GM12878 (cell line): ENCODE measurements at regions not wholly inside any gene's neighbourhood (a gene's known extent, or its start where the extent isn't known, plus 50 kb on each side); places are given as distances from the start of the nearest gene placed in this dataset.

Experiments used
- ATAC-seq: fragments of 200-7000 bp; cut with Tn5 transposase; 3 replicates; pipeline ENCODE4 v1.9.1; 2020; ENCODE audit warnings: mild to moderate bottlenecking, moderate library complexity
- BruUV-seq: library from RNA; stranded (reverse); fragments of 400-500 nt; replicated peaks from 2 replicates; lab custom pipeline; 2021; lab: Mats Ljungman, UMichigan
- CTCF ChIA-PET: fragments of 300-600 bp; sonication (Branson Sonifier 250); formaldehyde crosslinking; extraction: SDS; loops from one replicate; lab custom pipeline; 2021; ENCODE audit warnings: inconsistent platforms; lab: Yijun Ruan, JAX
- POLR2A ChIA-PET: fragments of 350-600 bp; formaldehyde crosslinking; extraction: SDS; loops from one replicate; lab custom pipeline; 2021; ENCODE audit warnings: inconsistent platforms; lab: Charles Lee
- RAD21 ChIA-PET: fragments of 300-600 bp; sonication (Branson Sonifier 250); formaldehyde crosslinking; loops from one replicate; lab custom pipeline; 2023; ENCODE audit warnings: antibody characterized with exemption; ENCODE audit not compliant: unreplicated experiment; lab: Charles Lee
- SMC1A ChIA-PET: fragments of 300-600 bp; sonication (Branson Sonifier 250); formaldehyde crosslinking; loops from one replicate; lab custom pipeline; 2023; ENCODE audit not compliant: unreplicated experiment, uncharacterized antibody; lab: Charles Lee
- DNase-seq: peaks from one replicate; pipeline ENCODE4 v3.0.0-alpha.2; 2011; ENCODE audit warnings: low read depth, low spot score
- FAIRE-seq: peaks from 3 replicates; lab custom pipeline; 2011; peaks lifted over from hg19 to GRCh38; lab: Jason Lieb, UNC
- H2AFZ ChIP-seq: 2 replicates; pipeline ENCODE4 v1.6.0; 2011; ENCODE audit warnings: low read depth, low read length, control low read depth; ENCODE audit not compliant: control insufficient read depth
- H3K27ac ChIP-seq: 2 replicates; pipeline ENCODE4 v1.5.1; 2011; ENCODE audit warnings: control low read depth; ENCODE audit not compliant: control insufficient read depth, insufficient read depth
- H3K27me3 ChIP-seq, 2 experiments: replicated peaks in 1 of 2; 2 replicates each; pipeline versions ENCODE4 v1.6.0 to v1.6.1; 2011; ENCODE audit warnings: low read length in 1 of 2; ENCODE audit not compliant: control insufficient read depth in 2 of 2, insufficient read depth in 2 of 2
- H3K36me3 ChIP-seq, 2 experiments: 2 replicates each; pipeline ENCODE4 v1.5.1; 2011; ENCODE audit warnings: low read length in 1 of 2; ENCODE audit not compliant: control insufficient read depth in 2 of 2, insufficient read depth in 2 of 2
- H3K4me1 ChIP-seq: 2 replicates; pipeline ENCODE4 v1.6.1; 2011; ENCODE audit warnings: mild to moderate bottlenecking, low read length, moderate library complexity, mixed read lengths; ENCODE audit not compliant: control insufficient read depth, insufficient read depth
- H3K4me2 ChIP-seq: 2 replicates; pipeline ENCODE4 v1.6.0; 2011; ENCODE audit warnings: control low read depth; ENCODE audit not compliant: control insufficient read depth, insufficient read depth
- H3K4me3 ChIP-seq: fragments of 200-600 bp; sonication (generic); 2 replicates; pipeline ENCODE4 v1.5.1; 2016
- H3K79me2 ChIP-seq: 2 replicates; pipeline ENCODE4 v1.6.0; 2011; ENCODE audit warnings: low read length; ENCODE audit not compliant: control insufficient read depth, insufficient read depth
- H3K9ac ChIP-seq: 2 replicates; pipeline ENCODE4 v1.8.0; 2011; ENCODE audit warnings: low read length, control low read depth, mixed read lengths; ENCODE audit not compliant: control insufficient read depth, insufficient read depth
- H3K9me3 ChIP-seq: replicated peaks from 3 replicates; pipeline ENCODE4 v1.5.1; 2011; ENCODE audit warnings: mild to moderate bottlenecking, low read length; ENCODE audit not compliant: control insufficient read depth, insufficient read depth
- H4K20me1 ChIP-seq: 2 replicates; pipeline ENCODE4 v1.6.0; 2011; ENCODE audit not compliant: control insufficient read depth, insufficient read depth
- BACH1 ChIP-seq: fragments of 450-650 bp; IDR thresholded peaks from 2 replicates; pipeline ENCODE4 v1.6.1; 2017; ENCODE audit warnings: mild to moderate bottlenecking, borderline replicate concordance
- CBX5 ChIP-seq: sonication (generic); IDR thresholded peaks from 2 replicates; pipeline ENCODE4 v1.6.1; 2016; ENCODE audit warnings: low read depth, moderate library complexity, mild to moderate bottlenecking, inconsistent platforms
- CEBPB ChIP-seq, 2 experiments: fragments of 150-350 bp in 1 of 2; IDR thresholded peaks; 2 replicates each; pipeline ENCODE4 v1.6.1; 2012 to 2014; ENCODE audit warnings: low read depth in 2 of 2, low read length in 2 of 2, borderline replicate concordance in 1 of 2, inconsistent platforms in 1 of 2
- CEBPZ ChIP-seq: fragments of 150-350 bp; IDR thresholded peaks from 2 replicates; pipeline ENCODE4 v1.6.1; 2016; ENCODE audit warnings: low read depth, low read length
- GABPA ChIP-seq: IDR thresholded peaks from 2 replicates; pipeline ENCODE4 v1.6.1; 2014; ENCODE audit warnings: antibody characterized with exemption, low read depth, mild to moderate bottlenecking, inconsistent platforms
- JUND ChIP-seq: IDR thresholded peaks from 2 replicates; pipeline ENCODE4 v1.6.1; 2012; ENCODE audit warnings: low read depth, mild to moderate bottlenecking, low read length, improper control_type of control experiment, moderate library complexity
- MXI1 ChIP-seq: fragments of 150-350 bp; IDR thresholded peaks from 2 replicates; pipeline ENCODE4 v1.6.1; 2011; ENCODE audit warnings: low read depth, mild to moderate bottlenecking, inconsistent platforms, low read length, improper control_type of control experiment
- MYC ChIP-seq: IDR thresholded peaks from 2 replicates; pipeline ENCODE4 v1.6.1; 2011; ENCODE audit warnings: mild to moderate bottlenecking, low read length, moderate library complexity, inconsistent platforms; ENCODE audit not compliant: insufficient read depth, insufficient replicate concordance, insufficient read length, severe bottlenecking
- RCOR1 ChIP-seq: conservative IDR thresholded peaks from 2 replicates; pipeline ENCODE4 v1.6.1; 2012; ENCODE audit warnings: low read depth, low read length, improper control_type of control experiment
- RFX5 ChIP-seq: IDR thresholded peaks from 2 replicates; pipeline ENCODE4 v1.6.1; 2011; ENCODE audit warnings: low read depth, low read length, improper control_type of control experiment
- ZNF207 ChIP-seq: fragments of 450-650 bp; IDR thresholded peaks from 2 replicates; pipeline ENCODE4 v1.6.1; 2014; ENCODE audit warnings: antibody characterized with exemption, mild to moderate bottlenecking, borderline replicate concordance
- ZNF24 ChIP-seq: fragments of 450-650 bp; IDR thresholded peaks from 2 replicates; pipeline ENCODE4 v1.6.1; 2017; ENCODE audit warnings: antibody characterized with exemption, mild to moderate bottlenecking
- WGBS: methylation state at CpG from one replicate; pipeline ENCODE4 v1.1.6; 2016; ENCODE audit warnings: low lambda C conversion rate; ENCODE audit not compliant: insufficient replicate concordance, insufficient coverage; ENCODE audit errors: missing lambda C conversion rate; 5-methylcytosine and 5-hydroxymethylcytosine counted together
- in situ Hi-C: fragments of 300-500 bp; cut with MboI; formaldehyde crosslinking; loops from 9 replicates; pipeline ENCODE4 v1.14.3; 2018; ENCODE audit warnings: mixed read lengths
- intact Hi-C: fragments of 100-400 bp; cut with micrococcal nuclease; formaldehyde crosslinking; loops from one replicate; pipeline ENCODE4 v1.14.2; 2022; ENCODE audit not compliant: unreplicated experiment
- TF ChIP-seq, protein P1 (sequence below): fragments of 450-650 bp; IDR thresholded peaks from 2 replicates; pipeline ENCODE4 v1.6.1; 2017; ENCODE audit warnings: mild to moderate bottlenecking, moderate library complexity
- TF ChIP-seq, protein P2 (sequence below), 3 experiments: IDR thresholded peaks in 2 of 3; conservative IDR thresholded peaks in 1 of 3; 2 replicates each; pipeline ENCODE4 v1.5.1; 2011; ENCODE audit warnings: low read depth in 3 of 3, low read length in 3 of 3, mild to moderate bottlenecking in 3 of 3, control low read depth in 2 of 3, moderate library complexity in 2 of 3, inconsistent platforms in 1 of 3, mixed read lengths in 1 of 3; ENCODE audit not compliant: control insufficient read depth in 2 of 3, insufficient read depth in 1 of 3; ENCODE audit errors: extremely low read depth in 1 of 3

DNA sequence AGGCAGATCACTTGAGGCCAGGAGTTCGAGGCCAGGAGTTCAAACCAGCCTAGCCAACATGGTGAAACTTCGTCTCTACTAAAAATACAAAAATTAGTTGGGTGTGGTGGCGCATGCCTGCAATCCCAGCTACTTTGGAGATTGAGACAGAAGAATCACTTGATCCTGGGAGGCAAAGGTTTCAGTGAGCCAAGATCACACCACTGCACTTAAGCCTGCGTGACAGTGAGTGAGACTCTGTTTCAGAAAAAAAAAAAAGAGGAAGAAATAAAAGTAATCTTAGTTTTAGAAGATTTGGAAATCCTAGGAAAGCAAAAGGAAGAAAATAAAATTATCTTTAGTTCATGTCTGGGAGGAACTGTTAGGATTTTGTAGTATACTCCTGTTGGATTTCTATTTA is 77.2 kb downstream of the IL12A start (continued):
- TF ChIP-seq RCOR1 (no peak), MXI1 (no peak), JUND (no peak)
- TF ChIP-seq, protein P1, sequence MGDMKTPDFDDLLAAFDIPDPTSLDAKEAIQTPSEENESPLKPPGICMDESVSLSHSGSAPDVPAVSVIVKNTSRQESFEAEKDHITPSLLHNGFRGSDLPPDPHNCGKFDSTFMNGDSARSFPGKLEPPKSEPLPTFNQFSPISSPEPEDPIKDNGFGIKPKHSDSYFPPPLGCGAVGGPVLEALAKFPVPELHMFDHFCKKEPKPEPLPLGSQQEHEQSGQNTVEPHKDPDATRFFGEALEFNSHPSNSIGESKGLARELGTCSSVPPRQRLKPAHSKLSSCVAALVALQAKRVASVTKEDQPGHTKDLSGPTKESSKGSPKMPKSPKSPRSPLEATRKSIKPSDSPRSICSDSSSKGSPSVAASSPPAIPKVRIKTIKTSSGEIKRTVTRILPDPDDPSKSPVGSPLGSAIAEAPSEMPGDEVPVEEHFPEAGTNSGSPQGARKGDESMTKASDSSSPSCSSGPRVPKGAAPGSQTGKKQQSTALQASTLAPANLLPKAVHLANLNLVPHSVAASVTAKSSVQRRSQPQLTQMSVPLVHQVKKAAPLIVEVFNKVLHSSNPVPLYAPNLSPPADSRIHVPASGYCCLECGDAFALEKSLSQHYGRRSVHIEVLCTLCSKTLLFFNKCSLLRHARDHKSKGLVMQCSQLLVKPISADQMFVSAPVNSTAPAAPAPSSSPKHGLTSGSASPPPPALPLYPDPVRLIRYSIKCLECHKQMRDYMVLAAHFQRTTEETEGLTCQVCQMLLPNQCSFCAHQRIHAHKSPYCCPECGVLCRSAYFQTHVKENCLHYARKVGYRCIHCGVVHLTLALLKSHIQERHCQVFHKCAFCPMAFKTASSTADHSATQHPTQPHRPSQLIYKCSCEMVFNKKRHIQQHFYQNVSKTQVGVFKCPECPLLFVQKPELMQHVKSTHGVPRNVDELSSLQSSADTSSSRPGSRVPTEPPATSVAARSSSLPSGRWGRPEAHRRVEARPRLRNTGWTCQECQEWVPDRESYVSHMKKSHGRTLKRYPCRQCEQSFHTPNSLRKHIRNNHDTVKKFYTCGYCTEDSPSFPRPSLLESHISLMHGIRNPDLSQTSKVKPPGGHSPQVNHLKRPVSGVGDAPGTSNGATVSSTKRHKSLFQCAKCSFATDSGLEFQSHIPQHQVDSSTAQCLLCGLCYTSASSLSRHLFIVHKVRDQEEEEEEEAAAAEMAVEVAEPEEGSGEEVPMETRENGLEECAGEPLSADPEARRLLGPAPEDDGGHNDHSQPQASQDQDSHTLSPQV = no peak
- TF ChIP-seq, all 136 proteins: peak for 0

DNA sequence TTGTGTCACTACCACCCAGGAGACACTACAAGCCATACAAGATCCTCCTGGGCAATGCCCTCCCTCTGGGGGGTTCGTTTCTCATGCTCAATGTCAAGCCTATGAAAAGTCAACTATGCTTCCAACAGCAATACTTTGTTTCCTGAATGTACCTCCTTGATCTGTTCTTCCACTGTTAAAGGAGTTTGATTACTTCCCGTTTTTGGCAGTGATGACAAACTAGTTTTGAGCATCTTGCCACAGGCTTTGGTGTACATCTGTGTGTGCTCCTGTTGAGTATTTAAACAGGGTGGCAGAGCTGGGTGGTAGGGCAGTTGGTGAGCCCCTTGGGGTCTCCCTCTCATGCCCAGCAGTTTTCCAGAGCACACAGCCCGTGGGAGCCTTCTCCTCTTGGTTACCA is 81.4 kb downstream of the IL12A start:
- in situ Hi-C loops = no loop called here
- Histone ChIP-seq H3K36me3 (no peaks in the 10 kb centered on the region), H3K27me3 (no peaks in the 10 kb centered on the region), H4K20me1 (no peaks in the 10 kb centered on the region), H3K79me2 (no peaks in the 10 kb centered on the region), H3K4me3 (no peak overlapping the region), H3K4me2 (no peak overlapping the region), H3K9ac (no peak overlapping the region), H3K4me1 (no peaks in the 10 kb centered on the region), H3K9me3 (no peaks in the 10 kb centered on the region), H3K27ac (no peak overlapping the region), H2AFZ (no peak overlapping the region)
- FAIRE-seq (no peak), ATAC-seq (no peak; the same call in 2 of the 3 replicates), DNase-seq (no peak)
- POLR2A ChIA-PET = no interaction called here
- RAD21 ChIA-PET = no interaction called here
- CTCF ChIA-PET = interaction anchor here (0.7 kb wide), 1 partner anchor 12 kb away, joined by 3 read pairs; no protein-coding TSS in a partner anchor
- WGBS = 8% methylated on average over 3 of the region's 3 CpGs
- SMC1A ChIA-PET = interaction anchor here (1.3 kb wide), 1 partner anchor 77 kb away, joined by 4 read pairs; no protein-coding TSS in a partner anchor
- intact Hi-C loops = no loop called here
- BruUV-seq = no TSS peak
- no peak for TF ChIP-seq GABPA
- no peak for TF ChIP-seq ZNF207
- no peak for TF ChIP-seq ZNF24
- TF ChIP-seq, protein P2, sequence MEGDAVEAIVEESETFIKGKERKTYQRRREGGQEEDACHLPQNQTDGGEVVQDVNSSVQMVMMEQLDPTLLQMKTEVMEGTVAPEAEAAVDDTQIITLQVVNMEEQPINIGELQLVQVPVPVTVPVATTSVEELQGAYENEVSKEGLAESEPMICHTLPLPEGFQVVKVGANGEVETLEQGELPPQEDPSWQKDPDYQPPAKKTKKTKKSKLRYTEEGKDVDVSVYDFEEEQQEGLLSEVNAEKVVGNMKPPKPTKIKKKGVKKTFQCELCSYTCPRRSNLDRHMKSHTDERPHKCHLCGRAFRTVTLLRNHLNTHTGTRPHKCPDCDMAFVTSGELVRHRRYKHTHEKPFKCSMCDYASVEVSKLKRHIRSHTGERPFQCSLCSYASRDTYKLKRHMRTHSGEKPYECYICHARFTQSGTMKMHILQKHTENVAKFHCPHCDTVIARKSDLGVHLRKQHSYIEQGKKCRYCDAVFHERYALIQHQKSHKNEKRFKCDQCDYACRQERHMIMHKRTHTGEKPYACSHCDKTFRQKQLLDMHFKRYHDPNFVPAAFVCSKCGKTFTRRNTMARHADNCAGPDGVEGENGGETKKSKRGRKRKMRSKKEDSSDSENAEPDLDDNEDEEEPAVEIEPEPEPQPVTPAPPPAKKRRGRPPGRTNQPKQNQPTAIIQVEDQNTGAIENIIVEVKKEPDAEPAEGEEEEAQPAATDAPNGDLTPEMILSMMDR (IDR thresholded peaks at IDR 0.05 in 2 of 3, conservative IDR thresholded peaks at IDR 0.05 in 1 of 3; ENCODE audit: control insufficient read depth in 2 of 3, extremely low read depth in 1 of 3, insufficient read depth in 1 of 3, low read depth in 3 of 3, low read length in 3 of 3) = no peak
- TF ChIP-seq CBX5 = no peak
- TF ChIP-seq BACH1 = no peak
- no peak for TF ChIP-seq CEBPZ
- no peak for TF ChIP-seq MYC
- TF ChIP-seq CEBPB (IDR thresholded peaks at IDR 0.05; ENCODE audit: borderline replicate concordance in 1 of 2, low read depth in 2 of 2, low read length in 2 of 2) = no peak
- no peak for TF ChIP-seq RFX5
